Karpas-422 (cell line): ENCODE measurements at regions not wholly inside any gene's neighbourhood (a gene's known extent, or its start where the extent isn't known, plus 50 kb on each side); places are given as distances from the start of the nearest gene placed in this dataset.
"Not testable (repeated sequence)": the region's sequence is repeated elsewhere in the genome, so short reads cannot be mapped to it uniquely, and the experiment has no call there.

Source experiments
- DNase-seq: peaks from one replicate; pipeline ENCODE4 v3.0.0-alpha.2; 2015
- H2AFZ ChIP-seq: fragments of 200-600 bp; sonication (generic); 2 replicates; pipeline ENCODE4 v1.6.1; 2014; ENCODE audit warnings: antibody characterized with exemption, low read length, mixed read lengths
- H3K27ac ChIP-seq: fragments of 200-600 bp; sonication (generic); 2 replicates; pipeline ENCODE4 v1.5.1; 2014; ENCODE audit warnings: mild to moderate bottlenecking, low read length, moderate library complexity
- H3K27me3 ChIP-seq: fragments of 200-600 bp; sonication (generic); 2 replicates; pipeline ENCODE4 v1.6.1; 2014; ENCODE audit warnings: low read length, mixed read lengths
- H3K36me3 ChIP-seq: fragments of 200-600 bp; sonication (generic); 2 replicates; pipeline ENCODE4 v1.6.1; 2014; ENCODE audit warnings: low read length, mixed read lengths; ENCODE audit not compliant: insufficient read depth
- H3K4me1 ChIP-seq: fragments of 200-600 bp; sonication (generic); 2 replicates; pipeline ENCODE4 v1.6.1; 2014; ENCODE audit warnings: mild to moderate bottlenecking, low read length, mixed read lengths
- H3K4me2 ChIP-seq: fragments of 200-600 bp; sonication (generic); 2 replicates; pipeline ENCODE4 v1.6.1; 2014; ENCODE audit warnings: low read length, low read depth, mild to moderate bottlenecking; ENCODE audit not compliant: poor library complexity, severe bottlenecking
- H3K4me3 ChIP-seq: fragments of 200-600 bp; sonication (generic); 2 replicates; pipeline ENCODE4 v1.5.1; 2014; ENCODE audit warnings: mild to moderate bottlenecking, antibody characterized with exemption, low read length, mixed read lengths
- H3K79me2 ChIP-seq: fragments of 200-600 bp; sonication (generic); 2 replicates; pipeline ENCODE4 v1.6.1; 2014; ENCODE audit warnings: mild to moderate bottlenecking, low read length, mixed read lengths
- H3K9ac ChIP-seq: fragments of 200-600 bp; sonication (generic); 2 replicates; pipeline ENCODE4 v1.6.0; 2014; ENCODE audit warnings: low read length
- H3K9me2 ChIP-seq: fragments of 200-600 bp; sonication (generic), shearing (Covaris generic); replicated peaks from 2 replicates; pipeline ENCODE4 v1.6.0; 2014; ENCODE audit warnings: mild to moderate bottlenecking, low read length, moderate library complexity; ENCODE audit not compliant: insufficient read depth
- H3K9me3 ChIP-seq: fragments of 300-700, 200-600 bp; sonication (generic); 2 replicates; pipeline ENCODE4 v1.6.1; 2014; ENCODE audit warnings: low read length, mixed read lengths
- H4K20me1 ChIP-seq: fragments of 200-600 bp; sonication (generic); 2 replicates; pipeline ENCODE4 v1.6.1; 2014; ENCODE audit warnings: mild to moderate bottlenecking, antibody characterized with exemption, low read length, low read depth; ENCODE audit not compliant: insufficient read depth

- Histone ChIP-seq H3K27me3 (no peaks in the 10 kb centered on the region), H3K9me3 (peaks cover 11% of the 10 kb centered on the region), H4K20me1 (no peaks in the 10 kb centered on the region), H3K27ac (no peak overlapping the region), H3K9me2 (no peaks in the 10 kb centered on the region), H3K4me1 (no peaks in the 10 kb centered on the region), H2AFZ (no peak overlapping the region), H3K4me2 (no peak overlapping the region), H3K4me3 (no peak overlapping the region), H3K36me3 (no peaks in the 10 kb centered on the region), H3K9ac (no peak overlapping the region), H3K79me2 (no peaks in the 10 kb centered on the region)
- DNase-seq, result no peak
Observed at GRCh38 chr3:174477491-174477890, 381.6 kb upstream of the NAALADL2 start.

DNA sequence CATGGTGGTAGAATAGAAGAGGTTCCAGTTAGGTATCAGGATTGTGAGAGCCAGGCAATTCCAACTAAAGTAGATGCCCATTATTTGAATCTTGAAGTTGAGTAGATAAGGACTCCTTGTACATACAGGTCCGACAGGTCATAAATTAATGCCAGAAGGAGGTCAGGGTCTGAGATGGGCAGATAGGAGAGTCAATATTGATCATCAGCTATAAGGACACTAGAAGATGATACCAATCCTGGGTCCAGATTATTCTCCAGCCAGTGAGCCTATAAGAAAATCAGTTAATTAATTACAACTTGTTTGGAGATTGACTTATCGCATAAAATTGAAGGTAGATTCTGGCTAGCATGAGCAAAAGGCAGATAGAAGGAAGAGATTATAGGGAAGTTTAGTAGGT, 378.4 kb upstream of the NAALADL2 start:
- Histone ChIP-seq H3K4me3 (no peak overlapping the region), H2AFZ (no peak overlapping the region), H3K9ac (no peak overlapping the region), H4K20me1 (no peaks in the 10 kb centered on the region), H3K27ac (no peak overlapping the region), H3K9me3 (peaks cover 14% of the 10 kb centered on the region), H3K36me3 (no peaks in the 10 kb centered on the region), H3K4me2 (no peak overlapping the region), H3K9me2 (no peaks in the 10 kb centered on the region), H3K27me3 (no peaks in the 10 kb centered on the region), H3K4me1 (no peaks in the 10 kb centered on the region), H3K79me2 (no peaks in the 10 kb centered on the region)
- DNase-seq, result no peak

- no peaks in the 10 kb centered on the region for H4K20me1 ChIP-seq
- no peak overlapping the region for H3K4me2 ChIP-seq
- no peak overlapping the region for H3K4me3 ChIP-seq
- H3K9me2 ChIP-seq, result no peaks in the 10 kb centered on the region
- no peaks in the 10 kb centered on the region for H3K4me1 ChIP-seq
- DNase-seq, result no peak
- no peaks in the 10 kb centered on the region for H3K36me3 ChIP-seq
- H2AFZ ChIP-seq, result no peak overlapping the region
- H3K79me2 ChIP-seq, result no peaks in the 10 kb centered on the region
- H3K9ac ChIP-seq, result no peak overlapping the region
- no peaks in the 10 kb centered on the region for H3K27me3 ChIP-seq
- no peak overlapping the region for H3K27ac ChIP-seq
- peaks cover 16% of the 10 kb centered on the region for H3K9me3 ChIP-seq
Observed at GRCh38 chr3:174482541-174482940, 376.6 kb upstream of the NAALADL2 start.

GRCh38 chr3:174483254-174483653, 375.9 kb upstream of the NAALADL2 start:
- H2AFZ ChIP-seq, result no peak overlapping the region

DNA sequence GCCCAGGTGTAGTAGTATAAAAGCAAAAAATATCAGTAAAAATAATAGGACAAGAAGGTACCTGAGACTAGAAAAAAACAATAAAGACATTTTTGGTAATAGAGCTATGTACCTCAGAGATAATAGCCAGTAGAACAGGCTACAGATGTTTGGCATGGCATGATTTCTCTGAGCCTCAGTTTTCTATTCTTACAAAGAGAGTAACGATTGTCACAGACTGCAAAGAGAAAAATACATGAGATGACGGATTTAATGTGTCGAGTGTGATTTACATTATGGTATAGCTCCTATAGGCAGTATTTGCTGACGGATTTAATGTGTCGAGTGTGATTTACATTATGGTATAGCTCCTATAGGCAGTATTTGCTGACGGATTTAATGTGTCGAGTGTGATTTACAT, 375.3 kb upstream of the NAALADL2 start:
- H3K9ac ChIP-seq, H3K4me2 ChIP-seq, H3K4me1 ChIP-seq: not testable (repeated sequence)

More at GRCh38 chr3:174483254-174483653, 375.9 kb upstream of the NAALADL2 start:
- Histone ChIP-seq H3K9me2 (no peaks in the 10 kb centered on the region), H3K27me3 (no peaks in the 10 kb centered on the region), H3K4me1 (no peaks in the 10 kb centered on the region), H3K36me3 (no peaks in the 10 kb centered on the region), H3K79me2 (no peaks in the 10 kb centered on the region), H3K4me2 (no peak overlapping the region), H3K27ac (no peak overlapping the region), H4K20me1 (no peaks in the 10 kb centered on the region), H3K9me3 (peaks cover 13% of the 10 kb centered on the region), H3K4me3 (no peak overlapping the region), H3K9ac (no peak overlapping the region)
- no peak for DNase-seq

GRCh38 chr3:174488527-174488926, 370.6 kb upstream of the NAALADL2 start:
- no peaks in the 10 kb centered on the region for H3K9me2 ChIP-seq
- no peak overlapping the region for H2AFZ ChIP-seq
- no peak overlapping the region for H3K27ac ChIP-seq
- no peaks in the 10 kb centered on the region for H3K27me3 ChIP-seq
- H3K36me3 ChIP-seq, result no peaks in the 10 kb centered on the region
- H3K9ac ChIP-seq, result no peak overlapping the region
- H3K79me2 ChIP-seq, result no peaks in the 10 kb centered on the region
- H3K4me3 ChIP-seq, result no peak overlapping the region
- peaks cover 23% of the 10 kb centered on the region for H3K9me3 ChIP-seq
- no peak for DNase-seq
- H3K4me2 ChIP-seq, result no peak overlapping the region
- H3K4me1 ChIP-seq, result no peaks in the 10 kb centered on the region
- no peaks in the 10 kb centered on the region for H4K20me1 ChIP-seq

More for the DNA sequence above, 375.3 kb upstream of the NAALADL2 start:
- not testable (repeated sequence) for H3K27ac ChIP-seq, H3K9me2 ChIP-seq, H3K4me3 ChIP-seq, DNase-seq, H3K79me2 ChIP-seq, H4K20me1 ChIP-seq, H3K27me3 ChIP-seq, H3K36me3 ChIP-seq, H2AFZ ChIP-seq
- H3K9me3 ChIP-seq, result peaks cover 13% of the 10 kb centered on the region

- DNase-seq, result no peak
- H3K9ac ChIP-seq, result no peak overlapping the region
- H3K9me2 ChIP-seq, result no peaks in the 10 kb centered on the region
- no peak overlapping the region for H3K4me3 ChIP-seq
- no peaks in the 10 kb centered on the region for H4K20me1 ChIP-seq
- H3K4me1 ChIP-seq, result no peaks in the 10 kb centered on the region
- H3K9me3 ChIP-seq, result peaks cover 14% of the 10 kb centered on the region
- H3K27ac ChIP-seq, result no peak overlapping the region
- no peaks in the 10 kb centered on the region for H3K36me3 ChIP-seq
- H3K4me2 ChIP-seq, result no peak overlapping the region
- H3K79me2 ChIP-seq, result no peaks in the 10 kb centered on the region
- H2AFZ ChIP-seq, result no peak overlapping the region
- no peaks in the 10 kb centered on the region for H3K27me3 ChIP-seq
Observed at GRCh38 chr3:174495311-174495710, 363.8 kb upstream of the NAALADL2 start.

DNA sequence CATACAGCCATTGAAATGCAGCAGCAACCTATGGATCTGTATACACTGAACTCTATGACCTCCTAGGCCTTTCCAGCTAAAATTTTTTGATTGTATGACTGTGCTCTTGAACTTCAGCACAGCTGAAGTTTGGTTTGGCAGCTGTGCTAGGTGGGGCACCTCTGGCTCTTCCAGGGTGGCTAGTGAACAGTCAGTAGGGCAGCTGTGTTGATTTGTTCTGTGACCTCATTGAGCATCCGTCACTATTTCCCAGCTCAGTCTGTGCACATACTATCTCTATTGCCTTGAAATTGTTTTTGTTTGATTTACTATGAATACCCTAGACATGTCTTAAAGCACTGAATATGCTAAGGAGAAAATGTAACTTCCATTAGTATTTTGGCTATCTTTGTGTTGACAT, 363.2 kb upstream of the NAALADL2 start:
- no peaks in the 10 kb centered on the region for H3K4me1 ChIP-seq
- no peak overlapping the region for H3K9ac ChIP-seq
- H3K9me2 ChIP-seq, result no peaks in the 10 kb centered on the region
- no peak overlapping the region for H2AFZ ChIP-seq
- peaks cover 9% of the 10 kb centered on the region; the same call in 1 of the 2 replicates for H3K9me3 ChIP-seq
- no peak for DNase-seq
- H4K20me1 ChIP-seq, result no peaks in the 10 kb centered on the region
- no peak overlapping the region for H3K4me2 ChIP-seq
- H3K27ac ChIP-seq, result no peak overlapping the region
- H3K4me3 ChIP-seq, result no peak overlapping the region
- H3K79me2 ChIP-seq, result no peaks in the 10 kb centered on the region
- no peaks in the 10 kb centered on the region for H3K27me3 ChIP-seq
- H3K36me3 ChIP-seq, result no peaks in the 10 kb centered on the region

DNA sequence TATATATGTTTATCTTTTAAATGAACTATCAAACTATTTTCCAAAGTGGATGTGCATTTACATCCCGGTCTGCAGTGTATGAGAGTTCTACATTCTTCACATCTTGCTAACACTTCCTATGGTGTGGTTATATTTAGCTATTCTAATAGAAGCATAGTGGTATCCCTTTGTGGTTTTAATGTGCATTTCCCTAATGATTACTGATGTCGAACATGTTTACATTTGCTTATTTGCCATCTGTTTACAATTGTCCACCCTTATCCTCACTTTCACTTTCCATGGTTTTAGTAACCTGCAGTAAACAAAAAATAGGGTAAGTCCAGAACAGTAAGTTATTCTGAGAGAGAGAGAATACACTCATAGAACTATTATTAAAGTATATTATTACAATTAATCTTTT, 360.5 kb upstream of the NAALADL2 start:
- H3K4me3 ChIP-seq, result no peak overlapping the region
- H2AFZ ChIP-seq, result no peak overlapping the region
- no peaks in the 10 kb centered on the region for H3K36me3 ChIP-seq
- no peaks in the 10 kb centered on the region for H4K20me1 ChIP-seq
- H3K4me1 ChIP-seq, result no peaks in the 10 kb centered on the region
- H3K9ac ChIP-seq, result no peak overlapping the region
- no peaks in the 10 kb centered on the region for H3K79me2 ChIP-seq
- peaks cover 14% of the 10 kb centered on the region; the same call in 1 of the 2 replicates for H3K9me3 ChIP-seq
- H3K4me2 ChIP-seq, result no peak overlapping the region
- no peaks in the 10 kb centered on the region for H3K9me2 ChIP-seq
- no peak overlapping the region for H3K27ac ChIP-seq
- H3K27me3 ChIP-seq, result no peaks in the 10 kb centered on the region
- DNase-seq, result no peak
